ENCODE measurements at regions not wholly inside any gene's neighbourhood (a gene's known extent, or its start where the extent isn't known, plus 50 kb on each side); places are given as distances from the start of the nearest gene placed in this dataset.
"Not testable (repeated sequence)": the region's sequence is repeated elsewhere in the genome, so short reads cannot be mapped to it uniquely, and the experiment has no call there.

GRCh38 chr13:59276436-59276835 lies 887.3 kb downstream of the DIAPH3 start:
- TF ChIP-seq, protein P1, sequence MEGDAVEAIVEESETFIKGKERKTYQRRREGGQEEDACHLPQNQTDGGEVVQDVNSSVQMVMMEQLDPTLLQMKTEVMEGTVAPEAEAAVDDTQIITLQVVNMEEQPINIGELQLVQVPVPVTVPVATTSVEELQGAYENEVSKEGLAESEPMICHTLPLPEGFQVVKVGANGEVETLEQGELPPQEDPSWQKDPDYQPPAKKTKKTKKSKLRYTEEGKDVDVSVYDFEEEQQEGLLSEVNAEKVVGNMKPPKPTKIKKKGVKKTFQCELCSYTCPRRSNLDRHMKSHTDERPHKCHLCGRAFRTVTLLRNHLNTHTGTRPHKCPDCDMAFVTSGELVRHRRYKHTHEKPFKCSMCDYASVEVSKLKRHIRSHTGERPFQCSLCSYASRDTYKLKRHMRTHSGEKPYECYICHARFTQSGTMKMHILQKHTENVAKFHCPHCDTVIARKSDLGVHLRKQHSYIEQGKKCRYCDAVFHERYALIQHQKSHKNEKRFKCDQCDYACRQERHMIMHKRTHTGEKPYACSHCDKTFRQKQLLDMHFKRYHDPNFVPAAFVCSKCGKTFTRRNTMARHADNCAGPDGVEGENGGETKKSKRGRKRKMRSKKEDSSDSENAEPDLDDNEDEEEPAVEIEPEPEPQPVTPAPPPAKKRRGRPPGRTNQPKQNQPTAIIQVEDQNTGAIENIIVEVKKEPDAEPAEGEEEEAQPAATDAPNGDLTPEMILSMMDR (IDR thresholded peaks at IDR 0.05; ENCODE audit: low read depth, low read length), result no peak
- no peak for DNase-seq
- H3K9me3 ChIP-seq, result no peaks in the 10 kb centered on the region
- H3K36me3 ChIP-seq, result no peaks in the 10 kb centered on the region
- H3K4me1 ChIP-seq, result peaks cover 41% of the 10 kb centered on the region
- no peak overlapping the region for H3K4me3 ChIP-seq (ENCODE audit: low read depth, low read length)
- H3K27me3 ChIP-seq, result no peaks in the 10 kb centered on the region

DNA sequence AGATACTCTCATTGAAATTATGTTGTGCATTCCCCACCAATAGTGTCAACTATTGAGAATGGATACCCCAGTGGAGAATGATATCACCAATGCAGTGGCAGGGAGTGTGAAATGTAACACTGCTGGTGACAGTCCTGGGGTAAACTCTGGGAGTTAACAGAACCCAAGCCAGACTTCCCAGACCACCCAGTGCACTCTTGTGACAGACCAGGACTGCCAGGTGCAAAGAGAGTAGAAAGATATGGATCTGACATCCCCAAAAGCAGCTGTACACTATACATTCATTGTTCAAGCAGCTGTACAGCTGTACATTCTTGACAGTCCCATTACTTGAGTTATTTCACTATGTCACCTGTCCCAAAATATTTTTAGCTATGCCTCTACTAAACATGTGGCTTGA lies 886.6 kb downstream of the DIAPH3 start:
- Histone ChIP-seq H3K36me3 (no peaks in the 10 kb centered on the region), H3K27me3 (no peaks in the 10 kb centered on the region), H3K4me3 (ENCODE audit: low read depth, low read length) (no peak overlapping the region), H3K9me3 (no peaks in the 10 kb centered on the region), H3K4me1 (peaks cover 42% of the 10 kb centered on the region)
- DNase-seq, result peak; percentile 15
- TF ChIP-seq, protein P1 (IDR thresholded peaks at IDR 0.05; ENCODE audit: low read depth, low read length), result no peak

GRCh38 chr13:59279028-59279427 lies 884.7 kb downstream of the DIAPH3 start:
- peak; percentile 14 for DNase-seq
- TF ChIP-seq, protein P1 (IDR thresholded peaks at IDR 0.05; ENCODE audit: low read depth, low read length), result no peak
- Histone ChIP-seq H3K4me1 (peaks cover 42% of the 10 kb centered on the region), H3K4me3 (ENCODE audit: low read depth, low read length) (0 out of 2 replicates have a peak overlapping the region, but pooled peaks have one; percentile 2), H3K36me3 (no peaks in the 10 kb centered on the region), H3K27me3 (no peaks in the 10 kb centered on the region), H3K9me3 (no peaks in the 10 kb centered on the region)

- H3K27me3 ChIP-seq, result no peaks in the 10 kb centered on the region
- no peak for DNase-seq
- peaks cover 42% of the 10 kb centered on the region for H3K4me1 ChIP-seq
- H3K36me3 ChIP-seq, result no peaks in the 10 kb centered on the region
- H3K9me3 ChIP-seq, result no peaks in the 10 kb centered on the region
- no peak overlapping the region for H3K4me3 ChIP-seq (ENCODE audit: low read depth, low read length)
- TF ChIP-seq, protein P1 (IDR thresholded peaks at IDR 0.05; ENCODE audit: low read depth, low read length), result no peak
Measured at GRCh38 chr13:59279576-59279975, 884.2 kb downstream of the DIAPH3 start.

DNA sequence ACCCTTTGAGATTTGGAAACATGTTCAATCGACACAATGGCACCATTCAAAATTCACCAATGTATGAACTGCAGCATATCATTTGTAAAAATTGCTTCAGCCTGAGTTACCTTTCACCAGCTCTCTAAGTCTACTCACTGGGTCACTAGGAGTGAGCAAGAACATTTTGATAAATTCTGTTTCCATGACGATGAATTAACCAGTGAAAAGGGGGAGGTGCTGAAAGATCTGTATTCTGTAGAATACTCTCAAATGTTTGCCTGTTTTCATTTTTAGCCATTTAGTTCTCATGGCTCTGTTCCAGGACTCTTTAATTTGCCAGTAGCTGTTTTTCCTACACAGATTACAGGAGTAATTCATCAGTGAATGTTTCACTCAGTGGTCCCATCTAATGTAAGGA lies 883.4 kb downstream of the DIAPH3 start:
- peaks cover 42% of the 10 kb centered on the region for H3K4me1 ChIP-seq
- DNase-seq, result no peak
- no peaks in the 10 kb centered on the region for H3K36me3 ChIP-seq
- H3K27me3 ChIP-seq, result no peaks in the 10 kb centered on the region
- no peaks in the 10 kb centered on the region for H3K9me3 ChIP-seq
- peak overlapping the region; percentile 9; the same call in 1 of the 2 replicates for H3K4me3 ChIP-seq (ENCODE audit: low read depth, low read length)
- TF ChIP-seq, protein P1 (IDR thresholded peaks at IDR 0.05; ENCODE audit: low read depth, low read length), result no peak

DNA sequence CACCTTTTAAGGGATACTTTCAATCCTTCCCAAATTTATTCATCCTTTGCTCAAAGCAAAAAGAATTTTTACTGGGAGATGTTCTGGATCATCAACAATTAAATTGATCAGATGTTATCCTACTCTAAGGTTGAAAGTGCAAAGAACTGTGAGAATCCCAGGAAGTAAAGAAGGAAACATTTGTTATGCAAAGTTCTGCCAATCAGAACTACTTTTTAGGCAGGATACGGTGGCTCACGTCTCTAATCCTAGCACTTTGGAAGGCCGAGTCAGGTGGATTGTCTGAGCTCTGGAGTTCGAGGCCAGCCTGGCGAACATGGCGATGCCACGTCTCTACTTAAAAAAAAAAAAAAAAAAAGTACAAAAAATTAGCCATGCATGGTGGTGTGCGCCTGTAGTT lies 882.3 kb downstream of the DIAPH3 start:
- H3K36me3 ChIP-seq, result no peaks in the 10 kb centered on the region
- no peaks in the 10 kb centered on the region for H3K27me3 ChIP-seq
- H3K4me1 ChIP-seq, result peaks cover 42% of the 10 kb centered on the region
- DNase-seq, result no peak
- H3K4me3 ChIP-seq (ENCODE audit: low read depth, low read length), result no peak overlapping the region
- TF ChIP-seq, protein P1 (IDR thresholded peaks at IDR 0.05; ENCODE audit: low read depth, low read length), result no peak
- H3K9me3 ChIP-seq, result no peaks in the 10 kb centered on the region

GRCh38 chr13:59292240-59292639 lies 871.5 kb downstream of the DIAPH3 start:
- H3K4me3 ChIP-seq (ENCODE audit: low read depth, low read length); H3K9me3 ChIP-seq; H3K27me3 ChIP-seq; H3K36me3 ChIP-seq; H3K4me1 ChIP-seq; DNase-seq: not testable (repeated sequence)

Measured in BE2C (cell line).